EL (cell line): ENCODE measurements at regions not wholly inside any gene's neighbourhood (a gene's known extent, or its start where the extent isn't known, plus 50 kb on each side); places are given as distances from the start of the nearest gene placed in this dataset.
"Not testable (repeated sequence)": the region's sequence is repeated elsewhere in the genome, so short reads cannot be mapped to it uniquely, and the experiment has no call there.

Experiments
- DNase-seq: peaks from one replicate; pipeline ENCODE4 v3.0.0-alpha.2; 2016

GRCh38 chr3:182005219-182005618 is 293.5 kb downstream of the SOX2 start:
- no peak for DNase-seq

DNA sequence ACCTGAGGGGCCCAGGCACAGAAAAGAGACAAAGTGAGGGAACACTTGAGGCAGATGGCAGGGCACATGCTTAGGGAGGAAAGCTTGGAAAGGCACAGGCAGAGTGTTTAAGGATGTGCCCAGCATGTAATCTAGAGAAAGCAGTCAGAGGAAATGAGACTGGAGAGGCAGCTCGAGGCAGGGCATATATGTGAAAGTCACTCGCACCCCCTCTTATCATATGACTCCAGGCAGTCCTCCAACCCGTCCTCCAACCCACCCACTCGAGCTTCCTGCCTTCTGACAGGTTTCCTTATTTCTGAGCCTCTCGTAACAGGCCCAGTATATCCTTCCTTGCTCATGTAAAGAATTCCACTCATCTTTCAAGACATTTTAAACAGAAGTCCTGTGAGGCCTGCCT is 294.0 kb downstream of the SOX2 start:
- no peak for DNase-seq

DNA sequence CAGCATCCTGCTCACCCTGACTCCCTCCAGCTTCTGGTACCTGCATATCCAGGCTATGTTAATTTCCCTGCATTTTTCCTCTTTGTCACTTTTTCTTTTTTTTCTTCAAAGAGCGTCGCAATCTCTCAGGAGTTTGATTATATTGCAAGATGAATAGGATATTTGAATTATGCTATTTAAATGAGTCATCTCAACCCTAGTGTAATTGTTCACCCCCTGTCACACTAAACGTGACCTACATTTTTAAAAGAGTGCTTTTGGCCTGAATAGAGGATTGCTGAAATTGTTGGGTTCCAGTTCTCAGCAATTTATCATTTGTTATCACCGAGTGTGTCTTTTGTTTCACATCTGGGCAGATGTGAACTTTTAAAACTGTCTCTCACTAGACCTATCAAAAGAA is 294.7 kb downstream of the SOX2 start:
- DNase-seq: no peak

DNA sequence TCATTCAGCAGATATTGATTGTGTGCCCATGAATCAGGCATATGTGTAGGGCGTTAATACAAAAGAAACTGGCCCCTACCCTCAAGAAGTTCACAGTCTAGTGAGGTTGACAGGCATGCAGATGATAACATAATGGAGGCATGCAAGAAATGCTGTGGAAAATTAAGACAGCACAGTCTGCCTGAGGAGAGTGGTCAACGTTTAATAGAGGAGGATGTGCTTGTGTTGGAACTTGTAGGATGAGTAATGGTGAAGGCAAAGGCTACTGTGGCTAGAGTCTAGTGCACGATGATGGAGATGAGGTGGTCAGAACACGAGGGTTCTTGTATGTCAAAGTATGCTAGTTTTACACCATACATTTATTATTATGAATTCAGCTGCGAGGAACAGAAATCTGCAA is 295.7 kb downstream of the SOX2 start:
- no peak for DNase-seq

DNA sequence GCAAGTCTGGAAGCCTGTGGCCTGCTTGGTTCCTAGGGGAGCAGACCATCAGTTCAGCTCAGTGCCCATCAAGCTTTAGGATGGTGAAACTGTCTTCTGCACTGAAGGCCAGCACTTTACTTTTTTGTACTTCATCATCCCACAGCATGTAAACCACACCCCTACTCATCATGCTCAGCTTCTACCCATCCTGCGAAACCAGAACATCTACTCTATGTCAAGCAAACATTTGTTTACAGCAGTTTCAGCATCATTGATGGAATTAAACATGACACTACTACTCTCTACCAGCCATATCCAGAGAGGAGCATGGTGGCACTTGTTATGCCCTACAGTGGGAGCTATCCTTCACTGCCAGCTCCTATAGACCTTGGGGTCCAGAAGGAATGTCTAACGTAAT is 306.6 kb downstream of the SOX2 start:
- no peak for DNase-seq

GRCh38 chr3:182019926-182020325 is 308.2 kb downstream of the SOX2 start:
- DNase-seq: no peak

GRCh38 chr3:182023843-182024242 is 312.1 kb downstream of the SOX2 start:
- DNase-seq: no peak

DNA sequence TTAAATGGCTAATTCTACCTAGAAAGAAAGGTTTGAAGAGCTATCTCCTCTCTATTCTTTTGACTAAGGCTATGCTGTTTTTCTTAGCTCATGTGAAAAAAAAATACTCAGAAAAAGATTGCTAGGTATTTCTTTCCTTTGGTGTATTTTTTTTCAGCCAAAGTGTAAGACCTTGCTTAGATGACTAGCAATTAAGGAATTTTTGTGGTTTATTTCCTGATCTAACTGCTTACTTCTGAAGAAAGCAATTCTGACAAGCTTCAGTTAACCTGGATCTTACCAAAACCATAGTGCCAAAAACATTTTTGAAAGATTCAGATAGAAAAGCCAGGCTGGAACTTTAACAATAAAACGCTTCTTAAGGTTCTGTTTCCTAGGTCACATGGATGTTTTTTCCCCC is 315.6 kb downstream of the SOX2 start:
- DNase-seq: no peak

GRCh38 chr3:182028081-182028480 is 316.4 kb downstream of the SOX2 start:
- DNase-seq: no peak

GRCh38 chr3:182034231-182034630 is 322.5 kb downstream of the SOX2 start:
- DNase-seq: not testable (repeated sequence)

- no peak for DNase-seq
Measured at GRCh38 chr3:182035324-182035723, 323.6 kb downstream of the SOX2 start.

GRCh38 chr3:182036382-182036781 is 324.7 kb downstream of the SOX2 start:
- DNase-seq: no peak

GRCh38 chr3:182041668-182042291 is 330.1 kb downstream of the SOX2 start:
- no peak for DNase-seq

DNA sequence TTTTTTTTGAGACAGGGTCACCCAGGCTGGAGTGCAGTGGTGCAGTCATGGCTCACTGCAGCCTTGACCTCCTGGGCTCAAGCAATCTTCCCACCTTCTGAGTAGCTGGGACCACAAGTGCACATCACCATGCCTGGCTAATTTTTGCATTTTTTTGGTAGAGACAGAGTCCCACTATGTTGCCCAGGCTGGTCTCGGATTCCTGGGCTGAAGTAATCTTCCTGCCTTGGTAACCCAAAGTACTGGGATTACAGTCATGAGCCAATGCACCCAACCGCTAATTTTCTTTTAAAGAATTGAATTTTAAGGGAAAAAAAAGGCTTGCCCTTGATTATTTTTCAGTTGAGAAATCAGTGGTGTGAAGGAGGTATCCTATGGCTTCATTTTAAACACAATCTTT is 334.0 kb downstream of the SOX2 start:
- no peak for DNase-seq

- no peak for DNase-seq
Measured at GRCh38 chr3:182046166-182046764, 334.5 kb downstream of the SOX2 start.

DNA sequence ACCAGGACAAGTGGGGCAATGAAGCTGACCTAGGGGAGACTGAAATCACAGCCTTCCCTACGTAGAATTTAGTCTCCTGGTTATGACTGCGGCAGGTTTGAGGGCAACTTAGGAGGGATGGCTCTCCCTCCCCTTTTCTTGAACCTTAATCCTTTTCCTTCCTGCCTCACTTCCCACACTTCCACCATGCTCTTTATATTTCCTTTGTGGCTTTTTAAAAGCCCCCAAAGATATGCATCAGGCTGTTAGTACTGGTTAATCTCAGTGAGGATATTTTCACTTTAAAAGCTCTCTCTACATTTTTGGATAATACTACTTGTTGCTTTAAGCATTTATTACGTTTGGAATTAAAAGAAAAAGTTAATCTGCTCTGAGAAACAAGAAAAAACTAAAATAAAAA is 339.2 kb downstream of the SOX2 start:
- DNase-seq: no peak

DNA sequence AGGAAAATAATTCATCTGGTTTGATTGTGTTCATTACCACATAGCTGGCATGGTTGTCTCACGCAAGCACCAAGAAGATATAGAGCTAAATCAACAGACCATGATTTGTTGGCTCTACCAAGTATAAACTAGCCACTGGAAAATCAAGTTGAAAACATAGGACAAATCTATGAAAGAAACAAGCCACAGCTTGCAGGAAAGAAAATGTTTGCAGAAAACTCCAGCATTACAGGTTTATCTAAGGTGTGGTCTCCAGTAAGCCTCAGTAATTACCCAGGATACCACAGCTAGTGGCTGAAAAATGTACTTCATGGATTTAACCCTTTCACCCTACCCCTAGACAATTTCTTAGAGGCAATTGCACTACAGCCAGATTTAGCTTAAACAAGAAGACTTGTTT is 340.6 kb downstream of the SOX2 start:
- no peak for DNase-seq

GRCh38 chr3:182052757-182053156 is 341.0 kb downstream of the SOX2 start:
- DNase-seq: no peak

DNA sequence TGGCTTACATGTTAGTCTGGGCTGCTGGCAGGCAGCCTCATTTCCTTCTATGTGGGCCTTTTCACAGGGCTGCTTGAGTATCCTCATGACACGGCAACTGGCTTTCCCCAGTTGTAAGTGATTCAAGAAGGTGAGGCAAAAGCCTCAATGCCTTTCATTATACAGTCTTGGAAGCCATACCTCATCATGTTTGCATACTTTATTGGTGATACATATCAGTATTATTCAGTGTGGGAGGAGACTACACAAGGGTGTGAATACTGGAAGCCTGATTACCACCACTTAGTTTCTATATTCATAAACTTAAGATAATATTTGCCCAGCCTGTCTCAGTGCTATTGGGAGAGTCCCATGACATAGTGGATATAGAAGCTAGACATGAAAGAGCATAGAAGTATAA is 346.8 kb downstream of the SOX2 start:
- no peak for DNase-seq

DNA sequence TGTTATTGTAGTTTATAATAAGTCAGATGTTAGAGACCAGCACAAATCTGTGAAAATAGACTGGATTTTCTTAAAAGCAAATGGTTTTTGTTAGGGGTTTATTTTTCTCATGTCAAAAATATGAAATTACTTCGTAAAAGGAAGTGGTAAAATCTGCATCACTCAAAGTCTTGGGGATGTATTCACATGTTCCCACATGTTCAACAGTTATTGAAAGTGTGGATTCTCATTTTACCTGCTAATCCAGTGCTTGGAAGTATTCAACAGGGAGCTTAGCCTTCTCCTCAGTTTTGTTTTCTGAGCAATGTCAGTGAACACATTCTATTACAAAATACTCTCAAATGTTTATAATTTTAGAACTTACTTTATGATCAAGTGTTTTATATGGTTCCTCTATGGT is 352.0 kb downstream of the SOX2 start:
- DNase-seq: no peak

DNA sequence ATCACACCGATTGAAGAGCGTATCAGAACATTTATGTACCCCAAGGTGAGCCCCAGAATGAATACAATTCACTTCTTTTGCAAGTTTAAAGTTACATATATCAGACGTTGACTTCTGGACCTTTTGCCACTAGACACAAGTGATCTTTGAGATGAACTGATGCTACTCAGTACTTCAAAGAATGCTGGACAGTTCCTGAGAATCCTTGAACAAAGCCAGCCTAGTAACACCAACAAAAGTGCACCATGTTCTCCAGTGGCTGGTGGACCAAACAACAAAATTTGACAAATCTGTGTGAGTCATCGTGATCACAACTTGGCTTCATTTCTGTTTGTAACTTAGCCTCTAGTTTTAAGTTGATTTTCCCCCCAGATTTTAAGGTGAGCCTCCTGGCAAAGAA is 355.7 kb downstream of the SOX2 start:
- DNase-seq: no peak

GRCh38 chr3:182078316-182078715 is 366.6 kb downstream of the SOX2 start:
- no peak for DNase-seq

GRCh38 chr3:182078929-182079328 is 367.2 kb downstream of the SOX2 start:
- DNase-seq: no peak

GRCh38 chr3:182081096-182081495 is 369.4 kb downstream of the SOX2 start:
- no peak for DNase-seq

GRCh38 chr3:182083112-182083511 is 371.4 kb downstream of the SOX2 start:
- DNase-seq: no peak
